ENCODE measurements at regions not wholly inside any gene's neighbourhood (a gene's known extent, or its start where the extent isn't known, plus 50 kb on each side); places are given as distances from the start of the nearest gene placed in this dataset.

DNA sequence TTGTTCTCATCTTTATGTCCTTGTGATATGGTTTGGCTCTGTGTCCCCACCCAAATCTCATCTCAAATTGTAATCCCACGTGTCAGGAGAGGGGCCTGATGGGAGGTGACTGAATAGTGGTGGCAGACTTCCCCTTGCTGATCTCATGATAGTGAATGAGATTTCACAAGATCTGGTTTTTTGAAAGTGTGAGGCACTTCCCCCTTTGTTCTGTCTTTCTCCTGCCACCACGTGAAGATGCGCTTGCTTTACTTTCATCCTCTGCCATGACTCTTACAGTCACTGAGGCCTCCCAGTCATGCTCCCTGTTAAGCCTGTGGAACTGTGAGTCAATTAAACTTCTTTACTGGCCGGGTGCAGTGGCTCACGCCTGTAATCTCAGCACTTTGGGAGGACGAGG lies 161.0 kb downstream of the HERPUD2 start:
- no peak for TF ChIP-seq ZNF274 (IDR thresholded peaks at IDR 0.05; ENCODE audit: low read depth, low read length)
- no peak for TF ChIP-seq YY1 (IDR thresholded peaks at IDR 0.05; ENCODE audit: insufficient read depth, insufficient read length)
- TF ChIP-seq SUZ12 (IDR thresholded peaks at IDR 0.05; ENCODE audit: extremely low read depth, insufficient read depth, insufficient read length) = no peak

Data from NT2/D1 (cell line).